GM12878 (cell line): ENCODE measurements at regions not wholly inside any gene's neighbourhood (a gene's known extent, or its start where the extent isn't known, plus 50 kb on each side); places are given as distances from the start of the nearest gene placed in this dataset.

Experiments used
- ATAC-seq: fragments of 200-7000 bp; cut with Tn5 transposase; 3 replicates; pipeline ENCODE4 v1.9.1; 2020; ENCODE audit warnings: mild to moderate bottlenecking, moderate library complexity
- BruUV-seq: library from RNA; stranded (reverse); fragments of 400-500 nt; replicated peaks from 2 replicates; lab custom pipeline; 2021; lab: Mats Ljungman, UMichigan
- CTCF ChIA-PET: fragments of 300-600 bp; sonication (Branson Sonifier 250); formaldehyde crosslinking; extraction: SDS; loops from one replicate; lab custom pipeline; 2021; ENCODE audit warnings: inconsistent platforms; lab: Yijun Ruan, JAX
- POLR2A ChIA-PET: fragments of 350-600 bp; formaldehyde crosslinking; extraction: SDS; loops from one replicate; lab custom pipeline; 2021; ENCODE audit warnings: inconsistent platforms; lab: Charles Lee
- RAD21 ChIA-PET: fragments of 300-600 bp; sonication (Branson Sonifier 250); formaldehyde crosslinking; loops from one replicate; lab custom pipeline; 2023; ENCODE audit warnings: antibody characterized with exemption; ENCODE audit not compliant: unreplicated experiment; lab: Charles Lee
- SMC1A ChIA-PET: fragments of 300-600 bp; sonication (Branson Sonifier 250); formaldehyde crosslinking; loops from one replicate; lab custom pipeline; 2023; ENCODE audit not compliant: unreplicated experiment, uncharacterized antibody; lab: Charles Lee
- DNase-seq: peaks from one replicate; pipeline ENCODE4 v3.0.0-alpha.2; 2011; ENCODE audit warnings: low read depth, low spot score
- FAIRE-seq: peaks from 3 replicates; lab custom pipeline; 2011; peaks lifted over from hg19 to GRCh38; lab: Jason Lieb, UNC
- H2AFZ ChIP-seq: 2 replicates; pipeline ENCODE4 v1.6.0; 2011; ENCODE audit warnings: low read depth, low read length, control low read depth; ENCODE audit not compliant: control insufficient read depth
- H3K27ac ChIP-seq: 2 replicates; pipeline ENCODE4 v1.5.1; 2011; ENCODE audit warnings: control low read depth; ENCODE audit not compliant: control insufficient read depth, insufficient read depth
- H3K27me3 ChIP-seq, 2 experiments: replicated peaks in 1 of 2; 2 replicates each; pipeline versions ENCODE4 v1.6.0 to v1.6.1; 2011; ENCODE audit warnings: low read length in 1 of 2; ENCODE audit not compliant: control insufficient read depth in 2 of 2, insufficient read depth in 2 of 2
- H3K36me3 ChIP-seq, 2 experiments: 2 replicates each; pipeline ENCODE4 v1.5.1; 2011; ENCODE audit warnings: low read length in 1 of 2; ENCODE audit not compliant: control insufficient read depth in 2 of 2, insufficient read depth in 2 of 2
- H3K4me1 ChIP-seq: 2 replicates; pipeline ENCODE4 v1.6.1; 2011; ENCODE audit warnings: mild to moderate bottlenecking, low read length, moderate library complexity, mixed read lengths; ENCODE audit not compliant: control insufficient read depth, insufficient read depth
- H3K4me2 ChIP-seq: 2 replicates; pipeline ENCODE4 v1.6.0; 2011; ENCODE audit warnings: control low read depth; ENCODE audit not compliant: control insufficient read depth, insufficient read depth
- H3K4me3 ChIP-seq: fragments of 200-600 bp; sonication (generic); 2 replicates; pipeline ENCODE4 v1.5.1; 2016
- H3K79me2 ChIP-seq: 2 replicates; pipeline ENCODE4 v1.6.0; 2011; ENCODE audit warnings: low read length; ENCODE audit not compliant: control insufficient read depth, insufficient read depth
- H3K9ac ChIP-seq: 2 replicates; pipeline ENCODE4 v1.8.0; 2011; ENCODE audit warnings: low read length, control low read depth, mixed read lengths; ENCODE audit not compliant: control insufficient read depth, insufficient read depth
- H3K9me3 ChIP-seq: replicated peaks from 3 replicates; pipeline ENCODE4 v1.5.1; 2011; ENCODE audit warnings: mild to moderate bottlenecking, low read length; ENCODE audit not compliant: control insufficient read depth, insufficient read depth
- H4K20me1 ChIP-seq: 2 replicates; pipeline ENCODE4 v1.6.0; 2011; ENCODE audit not compliant: control insufficient read depth, insufficient read depth
- CEBPB ChIP-seq, 2 experiments: fragments of 150-350 bp in 1 of 2; IDR thresholded peaks; 2 replicates each; pipeline ENCODE4 v1.6.1; 2012 to 2014; ENCODE audit warnings: low read depth in 2 of 2, low read length in 2 of 2, borderline replicate concordance in 1 of 2, inconsistent platforms in 1 of 2
- CHD1 ChIP-seq: IDR thresholded peaks from 2 replicates; pipeline ENCODE4 v1.6.1; 2012; ENCODE audit warnings: low read depth, low read length, improper control_type of control experiment
- CHD2 ChIP-seq: IDR thresholded peaks from 2 replicates; pipeline ENCODE4 v1.6.1; 2011; ENCODE audit warnings: low read depth, low read length, improper control_type of control experiment, borderline replicate concordance
- CREB1 ChIP-seq: IDR thresholded peaks from 2 replicates; pipeline ENCODE4 v1.6.1; 2012; ENCODE audit warnings: low read depth, mild to moderate bottlenecking, inconsistent platforms
- DPF2 ChIP-seq: fragments of 450-650 bp; IDR thresholded peaks from 2 replicates; pipeline ENCODE4 v1.6.1; 2017; ENCODE audit warnings: mild to moderate bottlenecking
- IKZF2 ChIP-seq, 2 experiments: fragments of 450-650 bp; IDR thresholded peaks; 2 replicates each; pipeline ENCODE4 v1.6.1; 2017; ENCODE audit warnings: mild to moderate bottlenecking in 2 of 2, moderate library complexity in 2 of 2
- LARP7 ChIP-seq: fragments of 450-650 bp; IDR thresholded peaks from 2 replicates; pipeline ENCODE4 v1.6.1; 2017; ENCODE audit warnings: mild to moderate bottlenecking
- MEF2B ChIP-seq: fragments of 450-650 bp; IDR thresholded peaks from 2 replicates; pipeline ENCODE4 v1.6.1; 2018; ENCODE audit warnings: mild to moderate bottlenecking, moderate library complexity; ENCODE audit not compliant: partially characterized antibody, poor library complexity, severe bottlenecking
- SIX5 ChIP-seq: IDR thresholded peaks from 2 replicates; pipeline ENCODE4 v1.6.1; 2011; ENCODE audit warnings: mild to moderate bottlenecking, low read depth, low read length, moderate library complexity; ENCODE audit not compliant: severe bottlenecking
- SMAD5 ChIP-seq: IDR thresholded peaks from 2 replicates; pipeline ENCODE4 v1.6.1; 2016; ENCODE audit warnings: antibody characterized with exemption, low read depth
- SREBF2 ChIP-seq: IDR thresholded peaks from 2 replicates; pipeline ENCODE4 v1.6.1; 2012; ENCODE audit warnings: mild to moderate bottlenecking, low read length
- TAF1 ChIP-seq: IDR thresholded peaks from 2 replicates; pipeline ENCODE4 v1.6.1; 2011; ENCODE audit warnings: mild to moderate bottlenecking, low read depth, low read length, borderline replicate concordance
- TBL1XR1 ChIP-seq: IDR thresholded peaks from 2 replicates; pipeline ENCODE4 v1.6.1; 2012; ENCODE audit warnings: low read depth, low read length, improper control_type of control experiment
- YBX1 ChIP-seq: fragments of 450-650 bp; IDR thresholded peaks from 2 replicates; pipeline ENCODE4 v1.6.1; 2016; ENCODE audit warnings: antibody characterized with exemption
- ZNF274 ChIP-seq: IDR thresholded peaks from one replicate; pipeline ENCODE4 v1.8.0; 2011; ENCODE audit not compliant: insufficient read length, insufficient read depth
- ZSCAN29 ChIP-seq: fragments of 450-650 bp; IDR thresholded peaks from 2 replicates; pipeline ENCODE4 v1.6.1; 2017; ENCODE audit warnings: mild to moderate bottlenecking, moderate library complexity
- WGBS: methylation state at CpG from one replicate; pipeline ENCODE4 v1.1.6; 2016; ENCODE audit warnings: low lambda C conversion rate; ENCODE audit not compliant: insufficient replicate concordance, insufficient coverage; ENCODE audit errors: missing lambda C conversion rate; 5-methylcytosine and 5-hydroxymethylcytosine counted together
- in situ Hi-C: fragments of 300-500 bp; cut with MboI; formaldehyde crosslinking; loops from 9 replicates; pipeline ENCODE4 v1.14.3; 2018; ENCODE audit warnings: mixed read lengths
- intact Hi-C: fragments of 100-400 bp; cut with micrococcal nuclease; formaldehyde crosslinking; loops from one replicate; pipeline ENCODE4 v1.14.2; 2022; ENCODE audit not compliant: unreplicated experiment
- TF ChIP-seq, protein P1 (sequence below): fragments of 450-650 bp; IDR thresholded peaks from 2 replicates; pipeline ENCODE4 v1.6.1; 2017; ENCODE audit warnings: low read depth, mild to moderate bottlenecking, moderate library complexity
- TF ChIP-seq, protein P2 (sequence below): IDR thresholded peaks from 2 replicates; pipeline ENCODE4 v1.6.1; 2012; ENCODE audit warnings: low read depth, low read length, improper control_type of control experiment

DNA sequence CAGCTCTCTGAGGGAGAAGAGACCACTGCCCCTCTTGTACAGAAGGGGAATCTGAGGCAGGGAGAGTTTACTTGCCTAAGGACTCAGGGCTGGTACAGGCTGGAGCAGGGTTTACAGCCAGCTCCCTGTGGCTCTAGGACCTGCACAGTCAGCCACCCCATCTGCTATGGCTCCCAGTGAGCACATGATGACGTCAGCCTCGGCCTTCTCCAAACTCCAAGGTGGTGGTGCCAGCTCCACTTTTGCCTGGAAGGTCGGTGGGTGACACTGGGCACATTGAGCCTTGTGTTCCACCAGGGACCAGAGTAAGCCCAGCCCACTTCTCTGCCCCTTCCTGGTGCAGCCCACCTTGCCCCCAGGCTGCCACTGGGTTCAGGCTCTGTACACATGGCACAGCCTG lies 202.2 kb downstream of the ENGASE start:
- no peaks in the 10 kb centered on the region for H3K4me1 ChIP-seq
- SMC1A ChIA-PET: no interaction called here
- no peak overlapping the region for H3K4me3 ChIP-seq
- DNase-seq (no peak), FAIRE-seq (no peak), ATAC-seq (no peak)
- POLR2A ChIA-PET: interaction anchor here (0.6 kb wide), 1 partner anchor 71 kb away, joined by 4 read pairs; no protein-coding TSS in a partner anchor
- RAD21 ChIA-PET: no interaction called here
- intact Hi-C loops: no loop called here
- H3K79me2 ChIP-seq: no peaks in the 10 kb centered on the region
- in situ Hi-C loops: no loop called here
- no peak overlapping the region for H2AFZ ChIP-seq
- H4K20me1 ChIP-seq: no peaks in the 10 kb centered on the region
- H3K27me3 ChIP-seq: no peaks in the 10 kb centered on the region; a peak in 3 of 4 replicates
- H3K27ac ChIP-seq: no peak overlapping the region
- TF ChIP-seq CEBPB (IDR thresholded peaks at IDR 0.05; ENCODE audit: borderline replicate concordance in 1 of 2, low read depth in 2 of 2, low read length in 2 of 2): no peak
- TF ChIP-seq CHD1: no peak
- TF ChIP-seq ZSCAN29: no peak
- CTCF ChIA-PET: no interaction called here
- no peak overlapping the region for H3K9ac ChIP-seq
- H3K9me3 ChIP-seq: no peaks in the 10 kb centered on the region
- H3K4me2 ChIP-seq: no peak overlapping the region
- 0% methylated on average over 3 of the region's 3 CpGs for WGBS
- no peaks in the 10 kb centered on the region for H3K36me3 ChIP-seq
- BruUV-seq: no TSS peak

DNA sequence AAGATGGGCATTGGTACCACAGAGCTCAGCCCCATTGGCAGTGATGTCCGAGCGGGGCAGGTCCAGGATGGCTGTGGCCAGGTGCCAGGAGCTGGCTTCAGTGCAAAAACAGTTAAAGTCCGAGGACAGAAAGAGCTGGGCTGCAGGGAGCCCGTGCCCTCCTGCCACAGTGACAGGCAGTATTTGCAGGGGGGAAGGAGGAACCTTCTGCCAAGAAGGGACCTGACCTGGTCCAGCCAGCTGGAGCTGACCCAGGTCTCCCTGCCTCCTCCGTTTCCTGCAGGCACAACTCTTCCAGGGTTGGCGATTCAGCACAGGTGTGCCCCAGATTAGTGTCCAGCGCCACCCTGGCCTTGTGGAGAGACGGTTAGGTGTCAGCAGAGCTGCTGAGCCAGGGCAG lies 199.0 kb downstream of the ENGASE start:
- FAIRE-seq (no peak), ATAC-seq (no peak), DNase-seq (no peak)
- Histone ChIP-seq H3K27me3 (peaks cover 0 to 5% of the 10 kb centered on the region in 2 experiments; a peak in 3 of 4 replicates), H3K4me2 (no peak overlapping the region), H3K4me1 (no peaks in the 10 kb centered on the region), H3K36me3 (no peaks in the 10 kb centered on the region), H3K9ac (no peak overlapping the region), H3K4me3 (no peak overlapping the region), H3K79me2 (no peaks in the 10 kb centered on the region), H2AFZ (no peak overlapping the region), H4K20me1 (no peaks in the 10 kb centered on the region), H3K9me3 (no peaks in the 10 kb centered on the region), H3K27ac (no peak overlapping the region)
- no TSS peak for BruUV-seq
- intact Hi-C loops (no loop called here), in situ Hi-C loops (no loop called here)
- WGBS: 31% methylated on average over 8 of the region's 8 CpGs
- ChIA-PET SMC1A (no interaction called here), POLR2A (no interaction called here), CTCF (no interaction called here), RAD21 (no interaction called here)
- no peak for TF ChIP-seq SMAD5
- TF ChIP-seq ZNF274: no peak
- TF ChIP-seq TAF1: no peak
- TF ChIP-seq CREB1: no peak
- TF ChIP-seq SREBF2: no peak
- TF ChIP-seq, protein P1, sequence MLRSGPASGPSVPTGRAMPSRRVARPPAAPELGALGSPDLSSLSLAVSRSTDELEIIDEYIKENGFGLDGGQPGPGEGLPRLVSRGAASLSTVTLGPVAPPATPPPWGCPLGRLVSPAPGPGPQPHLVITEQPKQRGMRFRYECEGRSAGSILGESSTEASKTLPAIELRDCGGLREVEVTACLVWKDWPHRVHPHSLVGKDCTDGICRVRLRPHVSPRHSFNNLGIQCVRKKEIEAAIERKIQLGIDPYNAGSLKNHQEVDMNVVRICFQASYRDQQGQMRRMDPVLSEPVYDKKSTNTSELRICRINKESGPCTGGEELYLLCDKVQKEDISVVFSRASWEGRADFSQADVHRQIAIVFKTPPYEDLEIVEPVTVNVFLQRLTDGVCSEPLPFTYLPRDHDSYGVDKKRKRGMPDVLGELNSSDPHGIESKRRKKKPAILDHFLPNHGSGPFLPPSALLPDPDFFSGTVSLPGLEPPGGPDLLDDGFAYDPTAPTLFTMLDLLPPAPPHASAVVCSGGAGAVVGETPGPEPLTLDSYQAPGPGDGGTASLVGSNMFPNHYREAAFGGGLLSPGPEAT: no peak
- TF ChIP-seq TBL1XR1: no peak
- no peak for TF ChIP-seq LARP7
- TF ChIP-seq MEF2B: no peak
- TF ChIP-seq CHD2: no peak
- no peak for TF ChIP-seq IKZF2 (IDR thresholded peaks at IDR 0.05)
- no peak for TF ChIP-seq DPF2
- no peak for TF ChIP-seq SIX5
- no peak for TF ChIP-seq YBX1
- TF ChIP-seq, protein P2, sequence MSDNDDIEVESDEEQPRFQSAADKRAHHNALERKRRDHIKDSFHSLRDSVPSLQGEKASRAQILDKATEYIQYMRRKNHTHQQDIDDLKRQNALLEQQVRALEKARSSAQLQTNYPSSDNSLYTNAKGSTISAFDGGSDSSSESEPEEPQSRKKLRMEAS: no peak
